Activated CD8-positive, alpha-beta T cell treated with anti-CD3 and anti-CD28 coated beads, Interleukin-2, amount 10 ng/mL, durations not matched to agents 7 days and 5 days (primary cell): ENCODE measurements at regions not wholly inside any gene's neighbourhood (a gene's known extent, or its start where the extent isn't known, plus 50 kb on each side); places are given as distances from the start of the nearest gene placed in this dataset.

Experiments
- ATAC-seq: fragments of 150-1000 bp; cut with Tn5 transposase; one replicate; pipeline ENCODE4 v1.10.0; 2021; ENCODE audit warnings: moderate library complexity
- CTCF ChIA-PET: fragments of 350-600 bp; sonication (Branson Sonifier 250); formaldehyde crosslinking; loops from one replicate; lab custom pipeline; 2021; ENCODE audit warnings: antibody characterized with exemption; lab: Charles Lee
- POLR2A ChIA-PET: fragments of 350-600 bp; sonication (Branson Sonifier 250); formaldehyde crosslinking; loops from one replicate; lab custom pipeline; 2021; ENCODE audit warnings: antibody characterized with exemption; lab: Charles Lee
- DNase-seq: peaks from one replicate; pipeline ENCODE4 v3.0.0-alpha.2; 2020
- H3K27ac Mint-ChIP-seq: one replicate; pipeline ENCODE4 v1.8.0; 2021; ENCODE audit warnings: mild to moderate bottlenecking, mixed read lengths
- H3K27me3 Mint-ChIP-seq: one replicate; pipeline ENCODE4 v1.8.0; 2021; ENCODE audit warnings: low read depth, mixed read lengths
- H3K36me3 Mint-ChIP-seq: one replicate; pipeline ENCODE4 v1.8.0; 2021; ENCODE audit warnings: low read depth, mixed read lengths
- H3K4me1 Mint-ChIP-seq: one replicate; pipeline ENCODE4 v1.8.0; 2021; ENCODE audit warnings: low read depth, mixed read lengths
- H3K4me3 Mint-ChIP-seq: one replicate; pipeline ENCODE4 v1.8.0; 2021; ENCODE audit warnings: mild to moderate bottlenecking, mixed read lengths
- H3K9me3 Mint-ChIP-seq: one replicate; pipeline ENCODE4 v1.8.0; 2022; ENCODE audit warnings: mixed read lengths; ENCODE audit not compliant: insufficient read depth

- Mint-ChIP-seq H3K36me3 (no peaks in the 10 kb centered on the region), H3K27me3 (peaks cover 27% of the 10 kb centered on the region), H3K27ac (no peak overlapping the region), H3K4me3 (no peak overlapping the region), H3K9me3 (no peaks in the 10 kb centered on the region), H3K4me1 (no peaks in the 10 kb centered on the region)
- CTCF ChIA-PET: interaction anchor here (1.1 kb wide), 1 partner anchor 547 kb away, joined by 3 read pairs; no protein-coding TSS in a partner anchor
- ATAC-seq (no peak), DNase-seq (no peak)
- POLR2A ChIA-PET: interaction anchor here (0.5 kb wide), 1 partner anchor 66 kb away, joined by 3 read pairs; no protein-coding TSS in a partner anchor
Measured at GRCh38 chr17:36825521-36825920, 111.8 kb upstream of the LHX1 start.

GRCh38 chr17:36825951-36826350 is 111.3 kb upstream of the LHX1 start:
- H3K27me3 Mint-ChIP-seq: peaks cover 27% of the 10 kb centered on the region
- no peaks in the 10 kb centered on the region for H3K4me1 Mint-ChIP-seq
- H3K4me3 Mint-ChIP-seq: no peak overlapping the region
- H3K9me3 Mint-ChIP-seq: no peaks in the 10 kb centered on the region
- no peak for DNase-seq
- no peaks in the 10 kb centered on the region for H3K36me3 Mint-ChIP-seq
- ChIA-PET CTCF (no interaction called here), POLR2A (interaction anchor here (0.5 kb wide), 1 partner anchor 66 kb away, joined by 3 read pairs; no protein-coding TSS in a partner anchor)
- ATAC-seq: no peak
- no peak overlapping the region for H3K27ac Mint-ChIP-seq

- ATAC-seq (no peak), DNase-seq (no peak)
- ChIA-PET CTCF (no interaction called here), POLR2A (no interaction called here)
- H3K9me3 Mint-ChIP-seq: no peaks in the 10 kb centered on the region
- H3K36me3 Mint-ChIP-seq: no peaks in the 10 kb centered on the region
- H3K27me3 Mint-ChIP-seq: peaks cover 24% of the 10 kb centered on the region
- H3K4me1 Mint-ChIP-seq: no peaks in the 10 kb centered on the region
- H3K27ac Mint-ChIP-seq: no peak overlapping the region
- H3K4me3 Mint-ChIP-seq: no peak overlapping the region
Measured at GRCh38 chr17:36827081-36827480, 110.2 kb upstream of the LHX1 start.

- POLR2A ChIA-PET: no interaction called here
Measured at GRCh38 chr17:36829676-36830075, 107.6 kb upstream of the LHX1 start.

GRCh38 chr17:36833279-36833678 is 104.0 kb upstream of the LHX1 start:
- no peak overlapping the region for H3K27ac Mint-ChIP-seq
- CTCF ChIA-PET: no interaction called here
- POLR2A ChIA-PET: no interaction called here
- H3K4me1 Mint-ChIP-seq: no peaks in the 10 kb centered on the region
- no peak for ATAC-seq
- peaks cover 12% of the 10 kb centered on the region for H3K27me3 Mint-ChIP-seq
- H3K9me3 Mint-ChIP-seq: no peaks in the 10 kb centered on the region
- H3K4me3 Mint-ChIP-seq: no peak overlapping the region
- H3K36me3 Mint-ChIP-seq: no peaks in the 10 kb centered on the region
- DNase-seq: no peak

More at GRCh38 chr17:36829676-36830075, 107.6 kb upstream of the LHX1 start:
- H3K4me3 Mint-ChIP-seq: no peak overlapping the region
- no peak overlapping the region for H3K27ac Mint-ChIP-seq
- no peaks in the 10 kb centered on the region for H3K4me1 Mint-ChIP-seq
- no peaks in the 10 kb centered on the region for H3K36me3 Mint-ChIP-seq
- no peaks in the 10 kb centered on the region for H3K9me3 Mint-ChIP-seq
- no peak for ATAC-seq
- peaks cover 25% of the 10 kb centered on the region for H3K27me3 Mint-ChIP-seq
- DNase-seq: no peak
- CTCF ChIA-PET: no interaction called here

- Mint-ChIP-seq H3K27ac (no peak overlapping the region), H3K36me3 (no peaks in the 10 kb centered on the region), H3K4me3 (no peak overlapping the region), H3K9me3 (no peaks in the 10 kb centered on the region), H3K27me3 (peaks cover 12% of the 10 kb centered on the region), H3K4me1 (no peaks in the 10 kb centered on the region)
- CTCF ChIA-PET: no interaction called here
- no peak for DNase-seq
- no peak for ATAC-seq
- POLR2A ChIA-PET: no interaction called here
Measured at GRCh38 chr17:36835036-36835435, 102.2 kb upstream of the LHX1 start.

- DNase-seq: no peak
- ChIA-PET POLR2A (no interaction called here), CTCF (no interaction called here)
- Mint-ChIP-seq H3K36me3 (no peaks in the 10 kb centered on the region), H3K9me3 (no peaks in the 10 kb centered on the region), H3K27ac (no peak overlapping the region), H3K4me1 (no peaks in the 10 kb centered on the region), H3K27me3 (peaks cover 17% of the 10 kb centered on the region), H3K4me3 (no peak overlapping the region)
- ATAC-seq: no peak
Measured at GRCh38 chr17:36837195-36837938, 99.9 kb upstream of the LHX1 start.

- CTCF ChIA-PET: no interaction called here
- ATAC-seq (no peak), DNase-seq (no peak)
- Mint-ChIP-seq H3K27me3 (peaks cover 19% of the 10 kb centered on the region), H3K4me3 (no peak overlapping the region), H3K27ac (no peak overlapping the region), H3K9me3 (no peaks in the 10 kb centered on the region), H3K36me3 (no peaks in the 10 kb centered on the region), H3K4me1 (no peaks in the 10 kb centered on the region)
- POLR2A ChIA-PET: no interaction called here
Measured at GRCh38 chr17:36837939-36838272, 99.4 kb upstream of the LHX1 start.

GRCh38 chr17:36839256-36839655 is 98.0 kb upstream of the LHX1 start:
- H3K4me3 Mint-ChIP-seq: no peak overlapping the region
- no peak overlapping the region for H3K27ac Mint-ChIP-seq
- H3K36me3 Mint-ChIP-seq: no peaks in the 10 kb centered on the region
- POLR2A ChIA-PET: no interaction called here
- H3K9me3 Mint-ChIP-seq: no peaks in the 10 kb centered on the region
- peaks cover 26% of the 10 kb centered on the region for H3K27me3 Mint-ChIP-seq
- no peak for DNase-seq
- H3K4me1 Mint-ChIP-seq: no peaks in the 10 kb centered on the region
- ATAC-seq: no peak
- CTCF ChIA-PET: no interaction called here

GRCh38 chr17:36840796-36841195 is 96.5 kb upstream of the LHX1 start:
- H3K4me1 Mint-ChIP-seq: no peaks in the 10 kb centered on the region
- POLR2A ChIA-PET: no interaction called here
- no peaks in the 10 kb centered on the region for H3K9me3 Mint-ChIP-seq
- peaks cover 36% of the 10 kb centered on the region for H3K27me3 Mint-ChIP-seq
- H3K27ac Mint-ChIP-seq: no peak overlapping the region
- H3K4me3 Mint-ChIP-seq: no peak overlapping the region
- DNase-seq (no peak), ATAC-seq (no peak)
- H3K36me3 Mint-ChIP-seq: no peaks in the 10 kb centered on the region
- CTCF ChIA-PET: no interaction called here

GRCh38 chr17:36842231-36842819 is 95.0 kb upstream of the LHX1 start:
- DNase-seq: no peak
- POLR2A ChIA-PET: no interaction called here
- H3K36me3 Mint-ChIP-seq: no peaks in the 10 kb centered on the region
- ATAC-seq: no peak
- no peak overlapping the region for H3K27ac Mint-ChIP-seq
- no peaks in the 10 kb centered on the region for H3K4me1 Mint-ChIP-seq
- CTCF ChIA-PET: interaction anchor here (0.8 kb wide), 1 partner anchor 398 kb away, joined by 3 read pairs; no protein-coding TSS in a partner anchor
- H3K4me3 Mint-ChIP-seq: no peak overlapping the region
- no peaks in the 10 kb centered on the region for H3K9me3 Mint-ChIP-seq
- peaks cover 35% of the 10 kb centered on the region for H3K27me3 Mint-ChIP-seq

GRCh38 chr17:36842963-36843558 is 94.2 kb upstream of the LHX1 start:
- H3K27me3 Mint-ChIP-seq: peaks cover 35% of the 10 kb centered on the region
- no peak for ATAC-seq
- CTCF ChIA-PET: interaction anchor here (0.5 to 0.8 kb wide), 2 partner anchors 397 to 532 kb away, joined by 3 read pairs; partner anchors contain the start of gene C17orf78
- POLR2A ChIA-PET: interaction anchor here (0.6 kb wide), 1 partner anchor 25 kb away, joined by 3 read pairs; no protein-coding TSS in a partner anchor
- no peaks in the 10 kb centered on the region for H3K36me3 Mint-ChIP-seq
- DNase-seq: no peak
- H3K27ac Mint-ChIP-seq: no peak overlapping the region
- no peak overlapping the region for H3K4me3 Mint-ChIP-seq
- H3K9me3 Mint-ChIP-seq: no peaks in the 10 kb centered on the region
- H3K4me1 Mint-ChIP-seq: no peaks in the 10 kb centered on the region
